Fibroblast of lung (primary cell): ENCODE measurements at regions not wholly inside any gene's neighbourhood (a gene's known extent, or its start where the extent isn't known, plus 50 kb on each side); places are given as distances from the start of the nearest gene placed in this dataset.

Source experiments
- EZH2 ChIP-seq: IDR thresholded peaks from 2 replicates; pipeline ENCODE4 v1.5.1; 2012; ENCODE audit warnings: low read length, control low read depth, mild to moderate bottlenecking; ENCODE audit errors: missing control alignments
- TF ChIP-seq, protein P1 (sequence below), 2 donors: IDR thresholded peaks in 1 of 2; conservative IDR thresholded peaks in 1 of 2; 1 replicate in 1 of 2; 2 replicates in 1 of 2; pipeline ENCODE4 v1.5.1; 2011 to 2012; ENCODE audit warnings: low read length in 2 of 2, control low read depth in 1 of 2, inconsistent platforms in 1 of 2, low read depth in 1 of 2, mild to moderate bottlenecking in 1 of 2

DNA sequence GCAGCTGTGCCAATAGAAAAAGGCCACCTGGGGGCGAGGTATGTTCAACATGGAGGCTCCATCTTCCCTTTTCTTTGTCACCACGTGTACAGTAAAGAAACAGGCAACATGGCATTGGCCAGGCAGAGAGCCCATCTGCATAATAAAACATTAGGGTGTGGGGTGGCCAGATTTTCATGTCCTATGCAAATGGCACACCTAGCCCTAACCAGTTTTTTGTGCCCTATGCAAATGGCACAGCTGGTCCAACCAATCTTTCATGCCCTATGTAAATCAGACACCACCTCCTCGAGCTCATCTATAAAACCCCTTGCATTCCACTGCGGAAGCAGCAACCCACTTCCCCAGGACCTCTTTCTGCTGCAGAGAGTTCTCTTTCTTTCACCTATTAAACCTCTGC lies 149.1 kb upstream of the RGS6 start:
- TF ChIP-seq, protein P1, sequence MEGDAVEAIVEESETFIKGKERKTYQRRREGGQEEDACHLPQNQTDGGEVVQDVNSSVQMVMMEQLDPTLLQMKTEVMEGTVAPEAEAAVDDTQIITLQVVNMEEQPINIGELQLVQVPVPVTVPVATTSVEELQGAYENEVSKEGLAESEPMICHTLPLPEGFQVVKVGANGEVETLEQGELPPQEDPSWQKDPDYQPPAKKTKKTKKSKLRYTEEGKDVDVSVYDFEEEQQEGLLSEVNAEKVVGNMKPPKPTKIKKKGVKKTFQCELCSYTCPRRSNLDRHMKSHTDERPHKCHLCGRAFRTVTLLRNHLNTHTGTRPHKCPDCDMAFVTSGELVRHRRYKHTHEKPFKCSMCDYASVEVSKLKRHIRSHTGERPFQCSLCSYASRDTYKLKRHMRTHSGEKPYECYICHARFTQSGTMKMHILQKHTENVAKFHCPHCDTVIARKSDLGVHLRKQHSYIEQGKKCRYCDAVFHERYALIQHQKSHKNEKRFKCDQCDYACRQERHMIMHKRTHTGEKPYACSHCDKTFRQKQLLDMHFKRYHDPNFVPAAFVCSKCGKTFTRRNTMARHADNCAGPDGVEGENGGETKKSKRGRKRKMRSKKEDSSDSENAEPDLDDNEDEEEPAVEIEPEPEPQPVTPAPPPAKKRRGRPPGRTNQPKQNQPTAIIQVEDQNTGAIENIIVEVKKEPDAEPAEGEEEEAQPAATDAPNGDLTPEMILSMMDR (conservative IDR thresholded peaks at IDR 0.05 in 1 of 2, IDR thresholded peaks at IDR 0.05 in 1 of 2; ENCODE audit: low read depth in 1 of 2, low read length in 2 of 2): no peak
- TF ChIP-seq EZH2: no peak
